Prostate gland (tissue), 2 donors: ENCODE measurements at regions not wholly inside any gene's neighbourhood (a gene's known extent, or its start where the extent isn't known, plus 50 kb on each side); places are given as distances from the start of the nearest gene placed in this dataset.

ENCODE experiments used
- DNase-seq: peaks from one replicate; pipeline ENCODE4 v3.0.0-alpha.2; 2019; ENCODE audit warnings: low spot score
- H3K27ac ChIP-seq, 2 donors: fragments of 200-600 bp; sonication (generic); 2 replicates each; pipeline ENCODE4 v1.5.1; 2017 to 2019
- H3K27me3 ChIP-seq: fragments of 200-600 bp; sonication (generic); replicated peaks from 2 replicates; pipeline ENCODE4 v1.5.1; 2019; ENCODE audit not compliant: insufficient read depth
- H3K36me3 ChIP-seq, 2 donors: fragments of 200-600 bp; sonication (generic); 1 replicate in 1 of 2; 2 replicates in 1 of 2; pipeline versions ENCODE4 v1.5.1 to v1.8.1; 2017 to 2019
- H3K4me1 ChIP-seq: fragments of 200-600 bp; sonication (generic); replicated peaks from 2 replicates; pipeline ENCODE4 v1.5.1; 2019
- H3K4me3 ChIP-seq, 2 donors: fragments of 200-600 bp; sonication (generic); 2 replicates each; pipeline ENCODE4 v1.5.1; 2017 to 2019
- H3K9me3 ChIP-seq: fragments of 200-600 bp; sonication (generic); 2 replicates; pipeline ENCODE4 v1.5.1; 2017
- CTCF ChIP-seq, 4 experiments: fragments of 200-600 bp in 2 of 4; fragments of 450-650 bp in 2 of 4; sonication (generic) in 2 of 4; IDR thresholded peaks; 1 replicate in 3 of 4; 2 replicates in 1 of 4; pipeline ENCODE4 v1.5.1; 2016 to 2019; ENCODE audit warnings: antibody characterized with exemption in 4 of 4, mild to moderate bottlenecking in 2 of 4, moderate library complexity in 2 of 4
- POLR2A ChIP-seq: fragments of 450-650 bp; IDR thresholded peaks from one replicate; pipeline ENCODE4 v1.6.1; 2016; ENCODE audit warnings: antibody characterized with exemption, mild to moderate bottlenecking
- POLR2AphosphoS5 ChIP-seq: sonication (generic); formaldehyde crosslinking; IDR thresholded peaks from one replicate; pipeline ENCODE4 v1.6.1; 2017; ENCODE audit warnings: antibody characterized with exemption
- WGBS: methylation state at CpG from one replicate; pipeline ENCODE4 v1.1.5; 2018; 5-methylcytosine and 5-hydroxymethylcytosine counted together
- intact Hi-C: fragments of 100-400 bp; cut with DNase I; formaldehyde crosslinking; loops from one replicate; pipeline ENCODE4 v1.14.2; 2022

- intact Hi-C loops = no loop called here
- no peak overlapping the region for H3K27ac ChIP-seq
- WGBS = 81% methylated on average over 4 of the region's 4 CpGs
- TF ChIP-seq POLR2AphosphoS5 (no peak), CTCF (IDR thresholded peaks at IDR 0.05) (no peak), POLR2A (no peak)
- DNase-seq = no peak
- no peaks in the 10 kb centered on the region for H3K4me1 ChIP-seq
- H3K27me3 ChIP-seq = no peaks in the 10 kb centered on the region
- H3K36me3 ChIP-seq = no peaks in the 10 kb centered on the region
- no peaks in the 10 kb centered on the region for H3K9me3 ChIP-seq
- no peak overlapping the region for H3K4me3 ChIP-seq
Measured at GRCh38 chr1:168972225-168972624, 134.3 kb upstream of the ATP1B1 start.

GRCh38 chr1:168972887-168973286 is 133.6 kb upstream of the ATP1B1 start:
- Histone ChIP-seq H3K4me1 (no peaks in the 10 kb centered on the region), H3K27ac (no peak overlapping the region), H3K4me3 (no peak overlapping the region), H3K27me3 (no peaks in the 10 kb centered on the region), H3K36me3 (no peaks in the 10 kb centered on the region), H3K9me3 (no peaks in the 10 kb centered on the region)
- intact Hi-C loops = no loop called here
- TF ChIP-seq POLR2A (no peak), CTCF (IDR thresholded peaks at IDR 0.05) (no peak), POLR2AphosphoS5 (no peak)
- 26% methylated on average over 2 of the region's 2 CpGs for WGBS
- peak; percentile 33 for DNase-seq

GRCh38 chr1:168974117-168974516 is 132.4 kb upstream of the ATP1B1 start:
- WGBS = 84% methylated on average over 5 of the region's 5 CpGs
- Histone ChIP-seq H3K4me1 (no peaks in the 10 kb centered on the region), H3K27me3 (no peaks in the 10 kb centered on the region), H3K27ac (no peak overlapping the region), H3K9me3 (no peaks in the 10 kb centered on the region), H3K36me3 (no peaks in the 10 kb centered on the region), H3K4me3 (no peak overlapping the region)
- intact Hi-C loops = no loop called here
- no peak for DNase-seq
- TF ChIP-seq POLR2AphosphoS5 (no peak), CTCF (IDR thresholded peaks at IDR 0.05) (no peak), POLR2A (no peak)

GRCh38 chr1:168974611-168975010 is 131.9 kb upstream of the ATP1B1 start:
- no peaks in the 10 kb centered on the region for H3K9me3 ChIP-seq
- intact Hi-C loops = no loop called here
- TF ChIP-seq POLR2AphosphoS5 (no peak), CTCF (IDR thresholded peaks at IDR 0.05) (no peak), POLR2A (no peak)
- H3K4me1 ChIP-seq = no peaks in the 10 kb centered on the region
- no peaks in the 10 kb centered on the region for H3K27me3 ChIP-seq
- H3K36me3 ChIP-seq = no peaks in the 10 kb centered on the region
- H3K4me3 ChIP-seq = no peak overlapping the region
- DNase-seq = no peak
- H3K27ac ChIP-seq = no peak overlapping the region

GRCh38 chr1:168976267-168976666 is 130.2 kb upstream of the ATP1B1 start:
- Histone ChIP-seq H3K27ac (no peak overlapping the region), H3K9me3 (no peaks in the 10 kb centered on the region), H3K4me3 (no peak overlapping the region), H3K27me3 (no peaks in the 10 kb centered on the region), H3K4me1 (no peaks in the 10 kb centered on the region), H3K36me3 (no peaks in the 10 kb centered on the region)
- TF ChIP-seq CTCF (IDR thresholded peaks at IDR 0.05) = no peak
- TF ChIP-seq POLR2AphosphoS5 = no peak
- WGBS = 84% methylated on average over 1 of the region's 1 CpG
- no peak for DNase-seq
- intact Hi-C loops = no loop called here
